HUES48 (cell line): ENCODE measurements at regions not wholly inside any gene's neighbourhood (a gene's known extent, or its start where the extent isn't known, plus 50 kb on each side); places are given as distances from the start of the nearest gene placed in this dataset.

Experiments used
- H3K27ac ChIP-seq: one replicate; pipeline ENCODE4 v1.7.0; 2013; ENCODE audit warnings: low read depth, low read length, inconsistent platforms
- H3K27me3 ChIP-seq: 2 replicates; pipeline ENCODE4 v1.6.1; 2013; ENCODE audit warnings: mild to moderate bottlenecking, low read length; ENCODE audit not compliant: control insufficient read depth, insufficient read depth
- H3K36me3 ChIP-seq: 2 replicates; pipeline ENCODE4 v1.6.1; 2013; ENCODE audit warnings: low read length; ENCODE audit not compliant: control insufficient read depth, insufficient read depth
- H3K4me1 ChIP-seq: 2 replicates; pipeline ENCODE4 v1.6.1; 2013; ENCODE audit warnings: mild to moderate bottlenecking, low read length; ENCODE audit not compliant: control insufficient read depth, insufficient read depth
- H3K4me3 ChIP-seq: 2 replicates; pipeline ENCODE4 v1.5.1; 2013; ENCODE audit warnings: mild to moderate bottlenecking, low read depth, low read length
- H3K9ac ChIP-seq: 2 replicates; pipeline ENCODE4 v1.6.1; 2013; ENCODE audit warnings: mild to moderate bottlenecking, low read depth, low read length, moderate library complexity
- H3K9me3 ChIP-seq: 2 replicates; pipeline ENCODE4 v1.6.1; 2013; ENCODE audit warnings: low read length; ENCODE audit not compliant: control insufficient read depth, insufficient read depth

- Histone ChIP-seq H3K36me3 (no peaks in the 10 kb centered on the region), H3K4me1 (peaks cover 3% of the 10 kb centered on the region; the same call in 1 of the 2 replicates), H3K9ac (no peak overlapping the region), H3K27ac (no peak overlapping the region), H3K9me3 (no peaks in the 10 kb centered on the region), H3K27me3 (no peaks in the 10 kb centered on the region), H3K4me3 (no peak overlapping the region)
Observed at GRCh38 chr4:157818946-157819692, 353.7 kb downstream of the GASK1B start.

DNA sequence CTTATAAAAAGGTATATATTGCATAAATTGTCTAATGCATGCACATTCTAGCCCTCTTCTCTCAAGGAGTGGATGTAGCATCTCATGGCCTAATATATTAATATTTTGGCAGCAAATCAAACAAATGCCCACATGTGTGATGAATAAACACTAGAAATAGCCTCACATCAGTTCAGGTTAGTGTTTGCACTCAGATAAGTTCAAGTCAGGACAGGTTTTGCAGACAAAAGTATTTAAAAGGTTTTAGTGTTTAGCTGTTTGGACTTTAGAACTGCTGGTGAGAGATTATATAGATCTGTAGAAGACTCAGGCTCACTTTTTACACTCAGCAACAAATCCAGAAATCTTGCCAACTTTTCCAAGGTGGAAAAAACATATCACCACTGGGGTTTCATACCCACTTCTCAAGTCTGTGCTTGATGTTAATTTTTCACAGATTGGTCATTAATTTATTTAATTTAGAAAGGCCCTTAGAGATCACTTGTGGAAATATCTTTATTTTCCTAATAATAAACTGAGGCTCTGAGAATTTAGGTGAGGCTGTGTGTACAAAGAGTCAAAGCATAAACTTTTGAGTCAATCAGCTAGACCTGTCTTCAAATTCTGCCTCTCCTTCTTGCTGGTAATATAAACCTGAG is 362.6 kb downstream of the GASK1B start:
- Histone ChIP-seq H3K27ac (no peak overlapping the region), H3K4me1 (no peaks in the 10 kb centered on the region), H3K9me3 (no peaks in the 10 kb centered on the region; the same call in 1 of the 2 replicates), H3K9ac (no peak overlapping the region), H3K4me3 (no peak overlapping the region), H3K27me3 (no peaks in the 10 kb centered on the region), H3K36me3 (no peaks in the 10 kb centered on the region)

DNA sequence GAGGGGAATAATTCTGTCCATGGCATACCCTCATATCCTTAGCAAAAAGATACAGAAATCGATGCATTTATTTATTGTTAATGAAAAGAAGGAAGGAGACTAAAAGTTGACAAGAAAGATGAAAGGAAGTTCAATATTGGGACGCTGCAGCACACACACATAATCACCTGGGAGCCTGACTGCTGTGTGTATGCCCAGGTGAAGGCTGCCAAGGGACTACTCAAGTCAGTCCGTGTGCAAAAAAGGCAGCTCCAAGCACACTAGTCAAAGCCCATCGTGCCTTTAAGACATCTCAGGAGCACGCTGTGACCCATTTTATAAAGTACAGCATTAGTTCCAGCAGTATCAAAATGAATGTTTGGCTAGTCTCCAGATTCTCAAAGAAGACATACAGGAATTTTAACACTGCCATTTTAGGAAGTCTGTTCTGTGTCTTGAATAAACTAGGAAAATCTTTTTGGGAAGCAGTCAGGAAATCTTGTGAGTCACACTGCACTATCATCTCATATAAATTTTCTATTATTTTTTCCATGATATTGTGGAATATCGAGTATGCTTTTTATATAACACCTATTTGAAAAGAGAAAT is 363.9 kb downstream of the GASK1B start:
- Histone ChIP-seq H3K27me3 (no peaks in the 10 kb centered on the region), H3K4me3 (no peak overlapping the region), H3K36me3 (no peaks in the 10 kb centered on the region), H3K27ac (no peak overlapping the region), H3K4me1 (no peaks in the 10 kb centered on the region), H3K9me3 (no peaks in the 10 kb centered on the region; the same call in 1 of the 2 replicates), H3K9ac (no peak overlapping the region)

DNA sequence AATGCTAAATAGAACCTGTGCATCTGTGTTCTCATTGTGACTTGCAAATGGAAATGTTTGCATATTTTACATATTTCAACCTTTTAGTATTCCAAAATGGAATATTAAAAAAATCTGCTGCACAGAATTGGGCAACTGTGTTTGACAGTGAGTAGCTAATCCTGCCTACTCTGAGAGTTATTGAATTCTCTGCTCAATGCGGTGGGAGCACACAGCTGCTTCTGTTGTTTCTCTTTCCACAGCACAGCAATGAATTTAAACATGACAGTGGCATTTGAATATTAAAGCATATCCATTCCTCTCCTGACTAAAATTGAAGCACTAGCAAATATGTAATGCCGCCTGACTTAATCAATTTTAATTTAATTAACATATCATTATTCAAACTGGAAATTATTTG is 366.6 kb downstream of the GASK1B start:
- H3K4me1 ChIP-seq: no peaks in the 10 kb centered on the region
- H3K27me3 ChIP-seq: no peaks in the 10 kb centered on the region
- H3K27ac ChIP-seq: no peak overlapping the region
- H3K9ac ChIP-seq: no peak overlapping the region
- H3K4me3 ChIP-seq: no peak overlapping the region
- no peaks in the 10 kb centered on the region for H3K9me3 ChIP-seq
- no peaks in the 10 kb centered on the region for H3K36me3 ChIP-seq

DNA sequence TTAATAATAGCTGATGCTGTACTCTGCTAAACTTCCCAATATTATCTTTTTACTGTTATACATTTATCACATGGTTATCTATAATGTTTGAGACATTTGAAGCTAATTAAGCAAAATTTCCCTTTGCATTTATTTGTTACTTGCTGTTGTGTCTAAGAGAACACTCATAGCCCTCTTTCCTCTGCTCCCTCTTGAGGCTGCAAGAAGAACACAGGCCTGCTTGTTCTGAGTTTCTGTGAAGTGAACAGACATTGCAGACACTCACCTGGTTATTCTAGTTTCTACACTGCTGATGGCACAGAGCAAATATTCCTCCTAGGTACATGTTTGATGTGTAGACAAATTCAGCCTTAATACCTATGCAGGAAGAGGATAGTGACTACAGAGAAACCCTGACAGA is 367.8 kb downstream of the GASK1B start:
- Histone ChIP-seq H3K9me3 (no peaks in the 10 kb centered on the region), H3K4me1 (no peaks in the 10 kb centered on the region), H3K27me3 (no peaks in the 10 kb centered on the region), H3K4me3 (no peak overlapping the region), H3K36me3 (no peaks in the 10 kb centered on the region), H3K9ac (no peak overlapping the region), H3K27ac (no peak overlapping the region)

- Histone ChIP-seq H3K4me1 (no peaks in the 10 kb centered on the region), H3K9ac (no peak overlapping the region), H3K27ac (no peak overlapping the region), H3K27me3 (no peaks in the 10 kb centered on the region), H3K36me3 (no peaks in the 10 kb centered on the region), H3K9me3 (no peaks in the 10 kb centered on the region), H3K4me3 (no peak overlapping the region)
Observed at GRCh38 chr4:157803845-157804521, 368.8 kb downstream of the GASK1B start.

- Histone ChIP-seq H3K4me3 (no peak overlapping the region), H3K27ac (no peak overlapping the region), H3K27me3 (no peaks in the 10 kb centered on the region), H3K4me1 (no peaks in the 10 kb centered on the region), H3K9ac (no peak overlapping the region), H3K9me3 (no peaks in the 10 kb centered on the region), H3K36me3 (no peaks in the 10 kb centered on the region)
Observed at GRCh38 chr4:157803421-157803820, 369.4 kb downstream of the GASK1B start.

- Histone ChIP-seq H3K27ac (no peak overlapping the region), H3K9me3 (no peaks in the 10 kb centered on the region), H3K36me3 (no peaks in the 10 kb centered on the region), H3K4me1 (peaks cover 8% of the 10 kb centered on the region), H3K4me3 (no peak overlapping the region), H3K27me3 (no peaks in the 10 kb centered on the region), H3K9ac (no peak overlapping the region)
Observed at GRCh38 chr4:157795495-157795894, 377.3 kb downstream of the GASK1B start.

DNA sequence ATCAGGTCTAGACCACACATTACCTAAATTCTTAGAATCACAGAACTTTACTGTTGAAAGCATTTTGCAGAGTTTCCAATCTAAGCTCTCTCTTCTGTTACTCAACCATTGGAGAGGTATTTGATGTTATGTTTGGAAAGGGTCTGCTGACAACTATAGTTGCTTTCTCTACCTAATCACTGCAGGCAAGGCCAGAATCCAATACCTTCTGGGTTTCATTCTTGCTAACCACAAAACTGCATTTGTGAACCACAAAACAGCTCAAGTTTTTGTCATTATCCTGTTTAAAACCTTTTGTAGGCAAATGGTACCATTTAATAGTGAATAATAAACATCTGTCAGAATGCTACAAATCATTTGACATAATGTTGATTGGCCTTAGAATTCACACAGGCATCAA is 380.1 kb downstream of the GASK1B start:
- H3K36me3 ChIP-seq: no peaks in the 10 kb centered on the region
- H3K9ac ChIP-seq: no peak overlapping the region
- peaks cover 12% of the 10 kb centered on the region for H3K4me1 ChIP-seq
- no peak overlapping the region for H3K4me3 ChIP-seq
- H3K27me3 ChIP-seq: no peaks in the 10 kb centered on the region
- H3K27ac ChIP-seq: no peak overlapping the region
- H3K9me3 ChIP-seq: no peaks in the 10 kb centered on the region

GRCh38 chr4:157791236-157791635 is 381.6 kb downstream of the GASK1B start:
- Histone ChIP-seq H3K27ac (no peak overlapping the region), H3K36me3 (no peaks in the 10 kb centered on the region), H3K4me3 (no peak overlapping the region), H3K9me3 (no peaks in the 10 kb centered on the region), H3K4me1 (peaks cover 12% of the 10 kb centered on the region), H3K27me3 (no peaks in the 10 kb centered on the region), H3K9ac (no peak overlapping the region)

GRCh38 chr4:157787618-157788017 is 385.2 kb downstream of the GASK1B start:
- Histone ChIP-seq H3K27ac (no peak overlapping the region), H3K9ac (no peak overlapping the region), H3K36me3 (no peaks in the 10 kb centered on the region), H3K27me3 (no peaks in the 10 kb centered on the region), H3K4me1 (peaks cover 12% of the 10 kb centered on the region), H3K9me3 (no peaks in the 10 kb centered on the region), H3K4me3 (no peak overlapping the region)
